ENCODE measurements at regions not wholly inside any gene's neighbourhood (a gene's known extent, or its start where the extent isn't known, plus 50 kb on each side); places are given as distances from the start of the nearest gene placed in this dataset.

- ChIA-PET POLR2A (no interaction called here), CTCF (no interaction called here)
- no peak for DNase-seq (ENCODE audit: extremely low spot score)
- TF ChIP-seq SP1 (IDR thresholded peaks at IDR 0.05) (no peak), CTBP1 (IDR thresholded peaks at IDR 0.05; ENCODE audit: borderline replicate concordance) (no peak), NFRKB (IDR thresholded peaks at IDR 0.05) (no peak), TARDBP (IDR thresholded peaks at IDR 0.05) (no peak), BHLHE40 (IDR thresholded peaks at IDR 0.05; ENCODE audit: borderline replicate concordance) (no peak), ELF4 (IDR thresholded peaks at IDR 0.05) (no peak), FOXM1 (IDR thresholded peaks at IDR 0.05; ENCODE audit: borderline replicate concordance) (no peak), SUZ12 (IDR thresholded peaks at IDR 0.05) (no peak), ZNF384 (IDR thresholded peaks at IDR 0.05) (no peak), HDGF (IDR thresholded peaks at IDR 0.05; ENCODE audit: borderline replicate concordance) (no peak), L3MBTL2 (conservative IDR thresholded peaks at IDR 0.05) (no peak), FOXK2 (IDR thresholded peaks at IDR 0.05) (no peak), FOXA1 (IDR thresholded peaks at IDR 0.05) (no peak), ARNT (IDR thresholded peaks at IDR 0.05) (no peak), LEF1 (IDR thresholded peaks at IDR 0.05; ENCODE audit: borderline replicate concordance) (no peak)
- TF ChIP-seq, protein P1, sequence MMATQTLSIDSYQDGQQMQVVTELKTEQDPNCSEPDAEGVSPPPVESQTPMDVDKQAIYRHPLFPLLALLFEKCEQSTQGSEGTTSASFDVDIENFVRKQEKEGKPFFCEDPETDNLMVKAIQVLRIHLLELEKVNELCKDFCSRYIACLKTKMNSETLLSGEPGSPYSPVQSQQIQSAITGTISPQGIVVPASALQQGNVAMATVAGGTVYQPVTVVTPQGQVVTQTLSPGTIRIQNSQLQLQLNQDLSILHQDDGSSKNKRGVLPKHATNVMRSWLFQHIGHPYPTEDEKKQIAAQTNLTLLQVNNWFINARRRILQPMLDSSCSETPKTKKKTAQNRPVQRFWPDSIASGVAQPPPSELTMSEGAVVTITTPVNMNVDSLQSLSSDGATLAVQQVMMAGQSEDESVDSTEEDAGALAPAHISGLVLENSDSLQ (IDR thresholded peaks at IDR 0.05): no peak
Measured at GRCh38 chr18:75538727-75539126, 111.2 kb upstream of the SMIM21 start.

DNA sequence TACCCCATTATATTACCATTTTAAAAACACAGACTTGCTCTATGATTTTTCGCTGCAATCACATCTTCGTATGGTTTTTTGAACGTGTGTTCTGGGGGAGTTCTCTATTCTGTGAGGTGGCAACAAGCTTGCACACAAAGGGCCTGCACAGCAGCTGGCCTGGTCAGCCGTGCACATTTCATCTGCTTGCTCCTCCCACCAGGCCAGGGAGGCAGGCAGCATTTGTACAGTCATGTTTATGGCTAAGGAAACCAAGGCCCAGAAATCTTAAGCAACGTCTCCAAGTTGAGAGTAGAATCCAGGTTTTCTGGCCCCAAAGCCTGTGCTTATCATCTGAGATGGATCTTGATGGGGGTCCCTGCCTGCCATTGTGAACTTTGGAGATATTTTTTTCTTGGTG is 106.4 kb upstream of the SMIM21 start:
- ChIA-PET POLR2A (no interaction called here), CTCF (no interaction called here)
- no peak for DNase-seq (ENCODE audit: extremely low spot score)
- no peak for TF ChIP-seq NFRKB (IDR thresholded peaks at IDR 0.05)
- TF ChIP-seq ELF4 (IDR thresholded peaks at IDR 0.05): no peak
- TF ChIP-seq ZNF384 (IDR thresholded peaks at IDR 0.05): no peak
- no peak for TF ChIP-seq ARNT (IDR thresholded peaks at IDR 0.05)
- no peak for TF ChIP-seq FOXM1 (IDR thresholded peaks at IDR 0.05; ENCODE audit: borderline replicate concordance)
- no peak for TF ChIP-seq LEF1 (IDR thresholded peaks at IDR 0.05; ENCODE audit: borderline replicate concordance)
- no peak for TF ChIP-seq TARDBP (IDR thresholded peaks at IDR 0.05)
- no peak for TF ChIP-seq SP1 (IDR thresholded peaks at IDR 0.05)
- TF ChIP-seq CTBP1 (IDR thresholded peaks at IDR 0.05; ENCODE audit: borderline replicate concordance): no peak
- TF ChIP-seq FOXK2 (IDR thresholded peaks at IDR 0.05): no peak
- TF ChIP-seq HDGF (IDR thresholded peaks at IDR 0.05; ENCODE audit: borderline replicate concordance): no peak
- TF ChIP-seq BHLHE40 (IDR thresholded peaks at IDR 0.05; ENCODE audit: borderline replicate concordance): no peak
- TF ChIP-seq SUZ12 (IDR thresholded peaks at IDR 0.05): no peak

DNA sequence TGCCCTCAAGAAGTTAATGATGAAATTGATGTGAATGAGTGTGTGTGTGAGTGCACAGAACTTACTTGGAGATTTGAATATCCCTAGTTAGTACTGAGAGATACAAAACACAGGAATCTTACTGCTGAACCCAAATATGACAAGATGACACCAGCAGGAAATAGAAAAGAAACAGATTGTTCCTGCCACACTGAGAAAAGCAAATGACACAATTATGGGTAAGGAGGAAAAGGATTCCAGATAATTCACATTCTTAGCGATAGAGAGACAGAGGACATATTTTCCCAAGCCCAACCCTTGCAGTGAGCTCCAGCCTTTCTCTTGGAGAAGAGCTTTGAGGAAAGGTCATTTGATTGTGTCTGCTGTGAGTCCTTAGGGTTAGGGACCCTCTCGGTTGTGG is 105.7 kb upstream of the SMIM21 start:
- ChIA-PET CTCF (no interaction called here), POLR2A (no interaction called here)
- no peak for TF ChIP-seq CTBP1 (IDR thresholded peaks at IDR 0.05; ENCODE audit: borderline replicate concordance)
- TF ChIP-seq FOXK2 (IDR thresholded peaks at IDR 0.05): no peak
- no peak for TF ChIP-seq L3MBTL2 (conservative IDR thresholded peaks at IDR 0.05)
- no peak for TF ChIP-seq SUZ12 (IDR thresholded peaks at IDR 0.05)
- no peak for TF ChIP-seq FOXM1 (IDR thresholded peaks at IDR 0.05; ENCODE audit: borderline replicate concordance)
- no peak for TF ChIP-seq BHLHE40 (IDR thresholded peaks at IDR 0.05; ENCODE audit: borderline replicate concordance)
- TF ChIP-seq FOXA1 (IDR thresholded peaks at IDR 0.05): no peak
- no peak for TF ChIP-seq ELF4 (IDR thresholded peaks at IDR 0.05)
- TF ChIP-seq SP1 (IDR thresholded peaks at IDR 0.05): no peak
- TF ChIP-seq, protein P1 (IDR thresholded peaks at IDR 0.05): no peak
- DNase-seq (ENCODE audit: extremely low spot score): no peak

GRCh38 chr18:75531851-75532459 is 104.5 kb upstream of the SMIM21 start:
- POLR2A ChIA-PET: no interaction called here
- no peak for DNase-seq (ENCODE audit: extremely low spot score)
- CTCF ChIA-PET: no interaction called here
- TF ChIP-seq FOXA1 (IDR thresholded peaks at IDR 0.05) (no peak), SP1 (IDR thresholded peaks at IDR 0.05) (no peak), LEF1 (IDR thresholded peaks at IDR 0.05; ENCODE audit: borderline replicate concordance) (no peak), TARDBP (IDR thresholded peaks at IDR 0.05) (no peak), FOXM1 (IDR thresholded peaks at IDR 0.05; ENCODE audit: borderline replicate concordance) (no peak), ELF4 (IDR thresholded peaks at IDR 0.05) (no peak)

DNA sequence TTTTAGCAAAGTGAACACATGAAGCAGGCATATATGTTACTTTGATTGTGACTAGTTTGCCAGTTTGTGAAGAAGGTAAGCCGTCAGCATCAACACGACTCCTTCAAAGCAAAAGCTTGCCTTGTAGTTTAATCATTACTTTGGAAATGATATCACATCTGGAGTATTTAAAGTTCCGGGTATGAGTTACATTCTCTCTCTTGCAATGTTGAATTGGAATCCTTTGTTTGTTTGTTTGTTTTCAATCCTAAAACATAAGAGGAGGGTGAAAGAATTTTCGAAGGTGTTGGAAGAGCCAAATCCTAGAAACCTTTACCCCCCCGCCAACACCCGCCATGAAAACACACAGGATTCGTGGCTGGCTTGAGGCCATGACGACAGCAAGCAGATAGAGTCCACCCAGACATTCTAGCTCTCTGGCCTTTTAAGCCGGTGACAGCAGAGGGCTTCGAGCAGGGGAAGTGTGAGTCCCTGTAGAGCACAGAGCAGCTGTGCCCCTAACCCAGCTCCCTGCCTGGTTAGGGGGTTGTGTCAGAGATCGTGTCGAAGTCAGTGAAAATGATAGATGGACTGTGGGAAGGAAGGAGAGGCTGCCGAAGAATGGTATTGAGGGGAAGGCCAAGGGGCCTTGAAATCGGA is 103.8 kb upstream of the SMIM21 start:
- CTCF ChIA-PET: interaction anchor here (1.0 kb wide), 1 partner anchor 16 kb away, joined by 3 read pairs; no protein-coding TSS in a partner anchor
- POLR2A ChIA-PET: no interaction called here
- TF ChIP-seq ZNF384 (IDR thresholded peaks at IDR 0.05) (no peak), TARDBP (IDR thresholded peaks at IDR 0.05) (no peak), BHLHE40 (IDR thresholded peaks at IDR 0.05; ENCODE audit: borderline replicate concordance) (no peak), L3MBTL2 (conservative IDR thresholded peaks at IDR 0.05) (no peak), LEF1 (IDR thresholded peaks at IDR 0.05; ENCODE audit: borderline replicate concordance) (no peak), CTBP1 (IDR thresholded peaks at IDR 0.05; ENCODE audit: borderline replicate concordance) (no peak), ARNT (IDR thresholded peaks at IDR 0.05) (no peak), ELF4 (IDR thresholded peaks at IDR 0.05) (no peak), SP1 (IDR thresholded peaks at IDR 0.05) (no peak), NFRKB (IDR thresholded peaks at IDR 0.05) (no peak), SUZ12 (IDR thresholded peaks at IDR 0.05) (no peak), HDGF (IDR thresholded peaks at IDR 0.05; ENCODE audit: borderline replicate concordance) (no peak), FOXK2 (IDR thresholded peaks at IDR 0.05) (no peak), FOXM1 (IDR thresholded peaks at IDR 0.05; ENCODE audit: borderline replicate concordance) (no peak), FOXA1 (IDR thresholded peaks at IDR 0.05) (no peak)
- TF ChIP-seq, protein P1 (IDR thresholded peaks at IDR 0.05): no peak
- no peak for DNase-seq (ENCODE audit: extremely low spot score)
